PC-3 (cell line): ENCODE measurements at regions not wholly inside any gene's neighbourhood (a gene's known extent, or its start where the extent isn't known, plus 50 kb on each side); places are given as distances from the start of the nearest gene placed in this dataset.

ENCODE experiments used
- EZH2 ChIP-seq: fragments of 300-600 bp; sonication (generic); IDR thresholded peaks from one replicate; pipeline ENCODE4 v1.6.1; 2017; ENCODE audit warnings: antibody characterized with exemption, mild to moderate bottlenecking, low read length; ENCODE audit not compliant: unreplicated experiment
- EZH2phosphoT487 ChIP-seq: fragments of 300-600 bp; sonication (generic); IDR thresholded peaks from 2 replicates; pipeline ENCODE4 v1.6.1; 2018; ENCODE audit warnings: mild to moderate bottlenecking, antibody characterized with exemption, low read length, borderline replicate concordance
- TF ChIP-seq, protein P1 (sequence below): fragments of 300-600 bp; sonication (generic); conservative IDR thresholded peaks from 2 replicates; pipeline ENCODE4 v1.5.1; 2017; ENCODE audit warnings: antibody characterized with exemption, low read depth, mild to moderate bottlenecking, low read length

DNA sequence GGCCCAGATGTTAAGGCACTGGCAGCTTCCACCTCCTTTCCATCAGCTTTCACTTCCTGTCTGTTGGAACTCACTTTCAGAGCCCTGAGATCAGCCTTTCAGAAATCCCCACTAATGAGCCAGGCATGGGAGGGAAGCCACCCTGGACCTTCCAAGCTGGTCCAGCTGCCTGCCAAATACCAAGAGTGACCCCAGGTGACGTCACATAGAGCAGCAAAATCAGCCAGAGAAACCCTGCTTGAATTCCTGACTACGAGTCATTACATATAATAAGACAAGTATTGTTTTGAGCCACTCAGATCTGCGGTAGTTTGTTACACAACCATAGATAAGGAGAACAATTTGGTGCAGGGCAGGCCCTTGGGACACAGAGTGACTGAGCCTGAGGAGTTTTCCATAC is 556.0 kb upstream of the JAG1 start:
- no peak for TF ChIP-seq EZH2
- TF ChIP-seq, protein P1, sequence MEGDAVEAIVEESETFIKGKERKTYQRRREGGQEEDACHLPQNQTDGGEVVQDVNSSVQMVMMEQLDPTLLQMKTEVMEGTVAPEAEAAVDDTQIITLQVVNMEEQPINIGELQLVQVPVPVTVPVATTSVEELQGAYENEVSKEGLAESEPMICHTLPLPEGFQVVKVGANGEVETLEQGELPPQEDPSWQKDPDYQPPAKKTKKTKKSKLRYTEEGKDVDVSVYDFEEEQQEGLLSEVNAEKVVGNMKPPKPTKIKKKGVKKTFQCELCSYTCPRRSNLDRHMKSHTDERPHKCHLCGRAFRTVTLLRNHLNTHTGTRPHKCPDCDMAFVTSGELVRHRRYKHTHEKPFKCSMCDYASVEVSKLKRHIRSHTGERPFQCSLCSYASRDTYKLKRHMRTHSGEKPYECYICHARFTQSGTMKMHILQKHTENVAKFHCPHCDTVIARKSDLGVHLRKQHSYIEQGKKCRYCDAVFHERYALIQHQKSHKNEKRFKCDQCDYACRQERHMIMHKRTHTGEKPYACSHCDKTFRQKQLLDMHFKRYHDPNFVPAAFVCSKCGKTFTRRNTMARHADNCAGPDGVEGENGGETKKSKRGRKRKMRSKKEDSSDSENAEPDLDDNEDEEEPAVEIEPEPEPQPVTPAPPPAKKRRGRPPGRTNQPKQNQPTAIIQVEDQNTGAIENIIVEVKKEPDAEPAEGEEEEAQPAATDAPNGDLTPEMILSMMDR: no peak
- TF ChIP-seq EZH2phosphoT487: no peak
